H9 (cell line): ENCODE measurements at regions not wholly inside any gene's neighbourhood (a gene's known extent, or its start where the extent isn't known, plus 50 kb on each side); places are given as distances from the start of the nearest gene placed in this dataset.

Experiments used
- DNase-seq: peaks from one replicate; pipeline ENCODE4 v3.0.0-alpha.2; 2017
- H2AFZ ChIP-seq: one replicate; pipeline ENCODE4 v1.6.1; 2013; ENCODE audit warnings: mild to moderate bottlenecking, low read length, control low read depth, moderate library complexity
- H2AK5ac ChIP-seq: 2 replicates; pipeline ENCODE4 v1.6.1; 2013; ENCODE audit warnings: low read length, control low read depth, mixed read lengths; ENCODE audit not compliant: insufficient read length
- H2BK120ac ChIP-seq: one replicate; pipeline ENCODE4 v1.6.1; 2013; ENCODE audit warnings: low read depth, mild to moderate bottlenecking, low read length, control low read depth, inconsistent platforms; ENCODE audit not compliant: poor library complexity, severe bottlenecking
- H2BK12ac ChIP-seq: 2 replicates; pipeline ENCODE4 v1.6.1; 2013; ENCODE audit warnings: low read length, control low read depth, mixed read lengths, low read depth; ENCODE audit not compliant: insufficient read length
- H2BK15ac ChIP-seq: 2 replicates; pipeline ENCODE4 v1.6.1; 2013; ENCODE audit warnings: low read depth, low read length, control low read depth
- H2BK20ac ChIP-seq: one replicate; pipeline ENCODE4 v1.6.1; 2013; ENCODE audit warnings: low read depth, mild to moderate bottlenecking, low read length, control low read depth, inconsistent platforms; ENCODE audit not compliant: poor library complexity, severe bottlenecking
- H2BK5ac ChIP-seq: 2 replicates; pipeline ENCODE4 v1.6.1; 2013; ENCODE audit warnings: low read length, control low read depth, mixed read lengths; ENCODE audit not compliant: insufficient read length
- H3K14ac ChIP-seq: 2 replicates; pipeline ENCODE4 v1.6.1; 2013; ENCODE audit warnings: low read length, control low read depth; ENCODE audit not compliant: insufficient read depth
- H3K18ac ChIP-seq: 2 replicates; pipeline ENCODE4 v1.6.1; 2013; ENCODE audit warnings: low read depth, mild to moderate bottlenecking, mixed read lengths, low read length, control low read depth; ENCODE audit not compliant: insufficient read length
- H3K23ac ChIP-seq: 2 replicates; pipeline ENCODE4 v1.6.1; 2013; ENCODE audit warnings: low read length, control low read depth, mixed read lengths, low read depth; ENCODE audit not compliant: insufficient read length
- H3K23me2 ChIP-seq: 2 replicates; pipeline ENCODE4 v1.6.1; 2013; ENCODE audit warnings: low read depth, mild to moderate bottlenecking, mixed read lengths, low read length, control low read depth; ENCODE audit not compliant: insufficient read length, poor library complexity, severe bottlenecking
- H3K27ac ChIP-seq: 2 replicates; pipeline ENCODE4 v1.5.1; 2013; ENCODE audit warnings: low read length, control low read depth, mixed read lengths, low read depth; ENCODE audit not compliant: insufficient read length
- H3K27me3 ChIP-seq: 2 replicates; pipeline ENCODE4 v1.6.1; 2013; ENCODE audit warnings: low read length, control low read depth, inconsistent platforms; ENCODE audit not compliant: insufficient read depth
- H3K4ac ChIP-seq: 2 replicates; pipeline ENCODE4 v1.6.1; 2013; ENCODE audit warnings: low read depth, mild to moderate bottlenecking, control low read depth, inconsistent platforms, low read length, moderate library complexity
- H3K4me1 ChIP-seq: 2 replicates; pipeline ENCODE4 v1.6.1; 2013; ENCODE audit warnings: low read length, control low read depth, inconsistent platforms; ENCODE audit not compliant: insufficient read depth
- H3K4me2 ChIP-seq: 2 replicates; pipeline ENCODE4 v1.6.1; 2013; ENCODE audit warnings: low read length, control low read depth, mixed read lengths; ENCODE audit not compliant: insufficient read length, insufficient read depth
- H3K56ac ChIP-seq: 2 replicates; pipeline ENCODE4 v1.6.1; 2013; ENCODE audit warnings: low read depth, mild to moderate bottlenecking, mixed read lengths, low read length, control low read depth; ENCODE audit not compliant: insufficient read length
- H3K79me1 ChIP-seq: 2 replicates; pipeline ENCODE4 v1.6.1; 2013; ENCODE audit warnings: low read depth, mild to moderate bottlenecking, moderate library complexity, low read length, control low read depth, inconsistent platforms; ENCODE audit not compliant: insufficient read depth, poor library complexity, severe bottlenecking
- H3K79me2 ChIP-seq: 2 replicates; pipeline ENCODE4 v1.6.1; 2013; ENCODE audit warnings: low read length, control low read depth, inconsistent platforms; ENCODE audit not compliant: insufficient read depth
- H3K9ac ChIP-seq: 2 replicates; pipeline ENCODE4 v1.6.1; 2013; ENCODE audit warnings: low read length, control low read depth, mixed read lengths; ENCODE audit not compliant: insufficient read length; ENCODE audit errors: extremely low read depth
- H3K9me3 ChIP-seq: one replicate; pipeline ENCODE4 v1.6.1; 2013; ENCODE audit warnings: low read depth, low read length, inconsistent platforms; ENCODE audit not compliant: control insufficient read depth
- H3T11ph ChIP-seq: one replicate; pipeline ENCODE4 v1.6.1; 2013; ENCODE audit warnings: mild to moderate bottlenecking, low read length, control low read depth, inconsistent platforms
- H4K20me1 ChIP-seq: one replicate; pipeline ENCODE4 v1.6.1; 2013; ENCODE audit not compliant: control insufficient read depth, insufficient read length, insufficient read depth
- H4K5ac ChIP-seq: 2 replicates; pipeline ENCODE4 v1.6.1; 2013; ENCODE audit warnings: low read depth, mild to moderate bottlenecking, mixed read lengths, low read length, control low read depth; ENCODE audit not compliant: insufficient read length
- H4K8ac ChIP-seq: replicated peaks from 2 replicates; pipeline ENCODE4 v1.6.1; 2013; ENCODE audit warnings: low read length, control low read depth, mixed read lengths, low read depth; ENCODE audit not compliant: insufficient read length
- H4K91ac ChIP-seq: 2 replicates; pipeline ENCODE4 v1.6.1; 2013; ENCODE audit warnings: low read depth, mild to moderate bottlenecking, moderate library complexity, mixed read lengths, low read length, control low read depth; ENCODE audit not compliant: insufficient read length
- H3K27ac Mint-ChIP-seq, 3 experiments: 2 replicates in 2 of 3; 3 replicates in 1 of 3; pipeline ENCODE4 v1.8.0; 2020 to 2021; ENCODE audit warnings: mixed read lengths in 3 of 3, mild to moderate bottlenecking in 1 of 3, moderate library complexity in 1 of 3
- H3K27me3 Mint-ChIP-seq: 2 replicates; pipeline ENCODE4 v1.8.0; 2021; ENCODE audit warnings: low read depth, mild to moderate bottlenecking, moderate library complexity, mixed read lengths
- H3K36me3 Mint-ChIP-seq, 3 experiments: 2 replicates in 2 of 3; 3 replicates in 1 of 3; pipeline ENCODE4 v1.8.0; 2020 to 2021; ENCODE audit warnings: low read depth in 3 of 3, mixed read lengths in 3 of 3; ENCODE audit not compliant: insufficient read depth in 1 of 3
- H3K4me1 Mint-ChIP-seq, 2 experiments: 2 replicates each; pipeline ENCODE4 v1.8.0; 2020; ENCODE audit warnings: mixed read lengths in 2 of 2
- H3K4me3 Mint-ChIP-seq, 2 experiments: 2 replicates in 1 of 2; 3 replicates in 1 of 2; pipeline ENCODE4 v1.8.0; 2020 to 2021; ENCODE audit warnings: mild to moderate bottlenecking in 2 of 2, mixed read lengths in 2 of 2, moderate library complexity in 1 of 2
- H3K9me3 Mint-ChIP-seq, 2 experiments: 2 replicates in 1 of 2; 3 replicates in 1 of 2; pipeline ENCODE4 v1.8.0; 2020; ENCODE audit warnings: mild to moderate bottlenecking in 2 of 2, mixed read lengths in 2 of 2, moderate library complexity in 1 of 2
- WGBS: extraction: QIAGEN DNeasy Blood & Tissue Kit; methylation state at CpG from one replicate; pipeline ENCODE4 v1.1.7; 2013; ENCODE audit warnings: missing lambda C conversion rate, low lambda C conversion rate, mixed read lengths; ENCODE audit not compliant: insufficient read length; ENCODE audit errors: extremely low coverage; 5-methylcytosine and 5-hydroxymethylcytosine counted together
- TF ChIP-seq, protein P1 (sequence below): fragments of 200-600 bp; sonication (generic); conservative IDR thresholded peaks from 3 replicates; pipeline ENCODE4 v1.8.0; 2021; ENCODE audit warnings: antibody characterized with exemption, mild to moderate bottlenecking

DNA sequence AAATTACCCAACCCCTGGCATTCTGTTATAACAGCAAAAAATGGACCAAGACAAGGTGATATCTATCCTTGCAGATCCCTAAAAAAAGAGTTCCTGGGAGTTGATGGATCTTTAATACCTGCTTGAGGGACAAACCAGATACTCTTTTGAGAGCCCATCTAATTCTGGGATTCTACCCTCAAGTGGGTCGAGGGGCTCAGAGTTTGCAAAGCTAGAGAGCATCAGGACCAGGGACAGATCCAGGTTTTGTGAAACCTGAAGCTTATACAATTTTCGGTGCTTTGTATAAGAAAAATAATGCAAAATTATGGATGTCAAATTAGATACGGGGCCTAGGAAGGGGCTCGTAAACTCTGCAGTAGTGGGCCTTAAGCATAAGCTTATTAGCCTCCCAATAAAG lies 130.5 kb upstream of the CRHR1 start:
- Histone ChIP-seq H3K56ac (no peak overlapping the region), H2BK12ac (no peak overlapping the region), H4K20me1 (no peaks in the 10 kb centered on the region), H3K4ac (no peak overlapping the region), H2AFZ (no peak overlapping the region), H3T11ph (no peak overlapping the region), H3K9me3 (no peaks in the 10 kb centered on the region), H2BK15ac (no peak overlapping the region), H4K8ac (no peak overlapping the region), H2BK5ac (no peak overlapping the region), H3K4me1 (no peaks in the 10 kb centered on the region; the same call in 1 of the 2 replicates), H3K4me2 (no peak overlapping the region), H3K27me3 (no peaks in the 10 kb centered on the region), H3K9ac (no peak overlapping the region), H3K23ac (no peak overlapping the region), H3K14ac (no peak overlapping the region), H2BK20ac (no peak overlapping the region), H2BK120ac (no peak overlapping the region), H4K91ac (no peak overlapping the region), H3K27ac (no peak overlapping the region), H3K79me2 (no peaks in the 10 kb centered on the region), H3K23me2 (no peaks in the 10 kb centered on the region), H2AK5ac (no peak overlapping the region), H4K5ac (no peak overlapping the region), H3K18ac (no peak overlapping the region), H3K79me1 (no peaks in the 10 kb centered on the region)
- H3K27ac Mint-ChIP-seq: no peak overlapping the region
- peaks cover 9 to 13% of the 10 kb centered on the region in 2 experiments for H3K4me1 Mint-ChIP-seq
- DNase-seq: no peak
- H3K36me3 Mint-ChIP-seq: no peaks in the 10 kb centered on the region; a peak in 1 of 7 replicates
- TF ChIP-seq, protein P1, sequence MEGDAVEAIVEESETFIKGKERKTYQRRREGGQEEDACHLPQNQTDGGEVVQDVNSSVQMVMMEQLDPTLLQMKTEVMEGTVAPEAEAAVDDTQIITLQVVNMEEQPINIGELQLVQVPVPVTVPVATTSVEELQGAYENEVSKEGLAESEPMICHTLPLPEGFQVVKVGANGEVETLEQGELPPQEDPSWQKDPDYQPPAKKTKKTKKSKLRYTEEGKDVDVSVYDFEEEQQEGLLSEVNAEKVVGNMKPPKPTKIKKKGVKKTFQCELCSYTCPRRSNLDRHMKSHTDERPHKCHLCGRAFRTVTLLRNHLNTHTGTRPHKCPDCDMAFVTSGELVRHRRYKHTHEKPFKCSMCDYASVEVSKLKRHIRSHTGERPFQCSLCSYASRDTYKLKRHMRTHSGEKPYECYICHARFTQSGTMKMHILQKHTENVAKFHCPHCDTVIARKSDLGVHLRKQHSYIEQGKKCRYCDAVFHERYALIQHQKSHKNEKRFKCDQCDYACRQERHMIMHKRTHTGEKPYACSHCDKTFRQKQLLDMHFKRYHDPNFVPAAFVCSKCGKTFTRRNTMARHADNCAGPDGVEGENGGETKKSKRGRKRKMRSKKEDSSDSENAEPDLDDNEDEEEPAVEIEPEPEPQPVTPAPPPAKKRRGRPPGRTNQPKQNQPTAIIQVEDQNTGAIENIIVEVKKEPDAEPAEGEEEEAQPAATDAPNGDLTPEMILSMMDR: no peak
- no peaks in the 10 kb centered on the region; the same call in 1 of the 2 replicates for H3K27me3 Mint-ChIP-seq
- no peaks in the 10 kb centered on the region for H3K9me3 Mint-ChIP-seq
- WGBS: no CpG with 5 or more reads among the region's 4 CpGs
- H3K4me3 Mint-ChIP-seq: no peak overlapping the region
